GM12878 (cell line): ENCODE measurements at regions not wholly inside any gene's neighbourhood (a gene's known extent, or its start where the extent isn't known, plus 50 kb on each side); places are given as distances from the start of the nearest gene placed in this dataset.

Experiments used
- ATAC-seq: fragments of 200-7000 bp; cut with Tn5 transposase; 3 replicates; pipeline ENCODE4 v1.9.1; 2020; ENCODE audit warnings: mild to moderate bottlenecking, moderate library complexity
- BruUV-seq: library from RNA; stranded (reverse); fragments of 400-500 nt; replicated peaks from 2 replicates; lab custom pipeline; 2021; lab: Mats Ljungman, UMichigan
- CTCF ChIA-PET: fragments of 300-600 bp; sonication (Branson Sonifier 250); formaldehyde crosslinking; extraction: SDS; loops from one replicate; lab custom pipeline; 2021; ENCODE audit warnings: inconsistent platforms; lab: Yijun Ruan, JAX
- POLR2A ChIA-PET: fragments of 350-600 bp; formaldehyde crosslinking; extraction: SDS; loops from one replicate; lab custom pipeline; 2021; ENCODE audit warnings: inconsistent platforms; lab: Charles Lee
- RAD21 ChIA-PET: fragments of 300-600 bp; sonication (Branson Sonifier 250); formaldehyde crosslinking; loops from one replicate; lab custom pipeline; 2023; ENCODE audit warnings: antibody characterized with exemption; ENCODE audit not compliant: unreplicated experiment; lab: Charles Lee
- SMC1A ChIA-PET: fragments of 300-600 bp; sonication (Branson Sonifier 250); formaldehyde crosslinking; loops from one replicate; lab custom pipeline; 2023; ENCODE audit not compliant: unreplicated experiment, uncharacterized antibody; lab: Charles Lee
- DNase-seq: peaks from one replicate; pipeline ENCODE4 v3.0.0-alpha.2; 2011; ENCODE audit warnings: low read depth, low spot score
- FAIRE-seq: peaks from 3 replicates; lab custom pipeline; 2011; peaks lifted over from hg19 to GRCh38; lab: Jason Lieb, UNC
- H2AFZ ChIP-seq: 2 replicates; pipeline ENCODE4 v1.6.0; 2011; ENCODE audit warnings: low read depth, low read length, control low read depth; ENCODE audit not compliant: control insufficient read depth
- H3K27ac ChIP-seq: 2 replicates; pipeline ENCODE4 v1.5.1; 2011; ENCODE audit warnings: control low read depth; ENCODE audit not compliant: control insufficient read depth, insufficient read depth
- H3K27me3 ChIP-seq, 2 experiments: replicated peaks in 1 of 2; 2 replicates each; pipeline versions ENCODE4 v1.6.0 to v1.6.1; 2011; ENCODE audit warnings: low read length in 1 of 2; ENCODE audit not compliant: control insufficient read depth in 2 of 2, insufficient read depth in 2 of 2
- H3K36me3 ChIP-seq, 2 experiments: 2 replicates each; pipeline ENCODE4 v1.5.1; 2011; ENCODE audit warnings: low read length in 1 of 2; ENCODE audit not compliant: control insufficient read depth in 2 of 2, insufficient read depth in 2 of 2
- H3K4me1 ChIP-seq: 2 replicates; pipeline ENCODE4 v1.6.1; 2011; ENCODE audit warnings: mild to moderate bottlenecking, low read length, moderate library complexity, mixed read lengths; ENCODE audit not compliant: control insufficient read depth, insufficient read depth
- H3K4me2 ChIP-seq: 2 replicates; pipeline ENCODE4 v1.6.0; 2011; ENCODE audit warnings: control low read depth; ENCODE audit not compliant: control insufficient read depth, insufficient read depth
- H3K4me3 ChIP-seq: fragments of 200-600 bp; sonication (generic); 2 replicates; pipeline ENCODE4 v1.5.1; 2016
- H3K79me2 ChIP-seq: 2 replicates; pipeline ENCODE4 v1.6.0; 2011; ENCODE audit warnings: low read length; ENCODE audit not compliant: control insufficient read depth, insufficient read depth
- H3K9ac ChIP-seq: 2 replicates; pipeline ENCODE4 v1.8.0; 2011; ENCODE audit warnings: low read length, control low read depth, mixed read lengths; ENCODE audit not compliant: control insufficient read depth, insufficient read depth
- H3K9me3 ChIP-seq: replicated peaks from 3 replicates; pipeline ENCODE4 v1.5.1; 2011; ENCODE audit warnings: mild to moderate bottlenecking, low read length; ENCODE audit not compliant: control insufficient read depth, insufficient read depth
- H4K20me1 ChIP-seq: 2 replicates; pipeline ENCODE4 v1.6.0; 2011; ENCODE audit not compliant: control insufficient read depth, insufficient read depth
- CHD4 ChIP-seq: fragments of 200-600 bp; sonication (generic); IDR thresholded peaks from 2 replicates; pipeline ENCODE4 v1.6.1; 2016; ENCODE audit warnings: mild to moderate bottlenecking
- NRF1 ChIP-seq: conservative IDR thresholded peaks from 2 replicates; pipeline ENCODE4 v1.6.1; 2011; ENCODE audit warnings: mild to moderate bottlenecking, low read depth, low read length, improper control_type of control experiment
- PAX8 ChIP-seq: fragments of 450-650 bp; IDR thresholded peaks from 2 replicates; pipeline ENCODE4 v1.6.1; 2017; ENCODE audit warnings: mild to moderate bottlenecking, moderate library complexity
- POU2F2 ChIP-seq: IDR thresholded peaks from 3 replicates; pipeline ENCODE4 v1.6.1; 2011; ENCODE audit warnings: low read depth, mild to moderate bottlenecking, low read length, borderline replicate concordance
- RFX5 ChIP-seq: IDR thresholded peaks from 2 replicates; pipeline ENCODE4 v1.6.1; 2011; ENCODE audit warnings: low read depth, low read length, improper control_type of control experiment
- WGBS: methylation state at CpG from one replicate; pipeline ENCODE4 v1.1.6; 2016; ENCODE audit warnings: low lambda C conversion rate; ENCODE audit not compliant: insufficient replicate concordance, insufficient coverage; ENCODE audit errors: missing lambda C conversion rate; 5-methylcytosine and 5-hydroxymethylcytosine counted together
- in situ Hi-C: fragments of 300-500 bp; cut with MboI; formaldehyde crosslinking; loops from 9 replicates; pipeline ENCODE4 v1.14.3; 2018; ENCODE audit warnings: mixed read lengths
- intact Hi-C: fragments of 100-400 bp; cut with micrococcal nuclease; formaldehyde crosslinking; loops from one replicate; pipeline ENCODE4 v1.14.2; 2022; ENCODE audit not compliant: unreplicated experiment
- TF ChIP-seq, protein P1 (sequence below): fragments of 450-650 bp; IDR thresholded peaks from 2 replicates; pipeline ENCODE4 v1.6.1; 2016; ENCODE audit warnings: mild to moderate bottlenecking
- TF ChIP-seq, protein P2 (sequence below): fragments of 450-650 bp; IDR thresholded peaks from 2 replicates; pipeline ENCODE4 v1.6.1; 2017; ENCODE audit warnings: mild to moderate bottlenecking, moderate library complexity
- TF ChIP-seq, protein P3 (sequence below): IDR thresholded peaks from 2 replicates; pipeline ENCODE4 v1.6.1; 2011; ENCODE audit warnings: borderline replicate concordance, low read depth, mild to moderate bottlenecking, moderate library complexity, low read length; ENCODE audit not compliant: insufficient read depth, poor library complexity, severe bottlenecking

DNA sequence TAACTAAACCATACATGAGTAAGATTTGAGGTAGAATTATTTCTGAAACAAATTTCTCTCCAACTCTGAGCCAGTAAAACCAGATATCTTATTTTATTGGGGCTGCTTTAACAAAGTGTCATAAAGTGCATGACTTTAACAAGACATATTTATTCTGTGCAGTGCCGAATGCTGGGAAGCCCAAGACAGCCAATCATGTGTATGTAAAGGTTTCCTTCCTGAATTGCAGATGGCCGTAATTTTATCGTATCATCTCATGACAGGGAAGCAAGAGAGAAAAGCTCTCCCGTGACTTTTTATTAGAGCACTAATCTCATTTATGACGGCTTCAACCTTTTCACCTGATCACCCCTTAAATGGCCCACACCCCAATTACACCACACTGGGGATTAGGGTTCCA lies 777.9 kb downstream of the TMEM121 start:
- Histone ChIP-seq H3K79me2 (no peaks in the 10 kb centered on the region), H3K9ac (no peak overlapping the region), H2AFZ (no peak overlapping the region), H3K9me3 (no peaks in the 10 kb centered on the region), H3K27ac (no peak overlapping the region), H3K27me3 (peaks cover 0 to 5% of the 10 kb centered on the region in 2 experiments; a peak in 1 of 4 replicates), H3K36me3 (no peaks in the 10 kb centered on the region), H4K20me1 (no peaks in the 10 kb centered on the region), H3K4me2 (no peak overlapping the region), H3K4me3 (no peak overlapping the region), H3K4me1 (peaks cover under 1% of the 10 kb centered on the region; the same call in 1 of the 2 replicates)
- BruUV-seq = no TSS peak
- POLR2A ChIA-PET = no interaction called here
- FAIRE-seq (no peak), DNase-seq (no peak), ATAC-seq (no peak)
- CTCF ChIA-PET = interaction anchor here (1.0 to 9.7 kb wide), 3 partner anchors 10 to 70 kb away, joined by 3 to 274 read pairs (median 4); no protein-coding TSS in a partner anchor
- 9% methylated on average over 5 of the region's 5 CpGs for WGBS
- RAD21 ChIA-PET = no interaction called here
- intact Hi-C loops = loop anchor here (10.0 kb wide), 1 partner anchor 749 kb away; no protein-coding TSS in a partner anchor
- TF ChIP-seq NRF1 = no peak
- TF ChIP-seq, all 136 proteins: peak for 0
- SMC1A ChIA-PET = no interaction called here
- in situ Hi-C loops = loop anchor here (10.0 kb wide), 1 partner anchor 629 kb away; no protein-coding TSS in a partner anchor

DNA sequence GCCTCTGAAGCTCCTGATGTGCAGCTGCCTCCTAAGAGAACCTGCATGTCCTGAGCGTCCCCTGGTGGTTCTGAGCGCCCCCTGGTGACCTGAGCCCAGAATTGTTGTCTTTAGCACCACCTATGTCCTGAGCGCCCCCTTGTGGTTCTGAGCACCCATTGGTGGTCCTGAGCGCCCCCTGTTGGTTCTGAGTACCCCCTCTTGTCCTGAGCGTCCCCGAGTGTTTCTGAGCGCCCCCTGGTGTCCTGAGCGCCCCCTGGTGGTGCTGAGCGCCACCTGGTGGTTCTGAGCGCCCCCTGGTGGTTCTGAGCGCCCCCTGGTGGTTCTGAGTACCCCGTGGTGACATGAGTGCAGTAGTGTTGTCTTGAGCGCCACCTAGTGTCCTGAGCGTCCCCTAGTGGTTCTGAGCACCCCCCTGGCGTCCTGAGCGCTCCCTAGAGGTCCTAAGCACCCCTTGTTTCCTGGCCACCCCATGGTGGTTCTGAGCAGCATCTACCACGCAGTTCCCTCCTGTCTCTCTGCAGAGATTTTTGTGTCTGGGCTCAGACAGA lies 782.5 kb downstream of the TMEM121 start:
- DNase-seq (peak; percentile 83), FAIRE-seq (peak; percentile 97), ATAC-seq (peak; percentile 99)
- no peak overlapping the region for H3K27ac ChIP-seq
- H2AFZ ChIP-seq = no peak overlapping the region; the same call in 1 of the 2 replicates
- intact Hi-C loops (loop anchor here (1.0 to 10.0 kb wide), 4 partner anchors 37 to 754 kb away; no protein-coding TSS in a partner anchor), in situ Hi-C loops (loop anchor here (10.0 kb wide), 1 partner anchor 634 kb away; no protein-coding TSS in a partner anchor)
- BruUV-seq = no TSS peak
- RAD21 ChIA-PET = interaction anchor here (0.7 to 2.4 kb wide), 14 partner anchors 9 to 632 kb away, joined by 3 to 21 read pairs (median 4); no protein-coding TSS in a partner anchor
- H3K4me3 ChIP-seq = no peak overlapping the region
- 0% methylated on average over 17 of the region's 17 CpGs for WGBS
- SMC1A ChIA-PET = interaction anchor here (0.6 to 3.6 kb wide), 15 partner anchors 13 to 599 kb away, joined by 3 to 34 read pairs (median 4); no protein-coding TSS in a partner anchor
- no peaks in the 10 kb centered on the region for H3K9me3 ChIP-seq
- no peaks in the 10 kb centered on the region for H3K36me3 ChIP-seq
- no peaks in the 10 kb centered on the region for H4K20me1 ChIP-seq
- H3K4me2 ChIP-seq = no peak overlapping the region
- no peak overlapping the region for H3K9ac ChIP-seq
- H3K4me1 ChIP-seq = peaks cover 6% of the 10 kb centered on the region
- POLR2A ChIA-PET = no interaction called here
- H3K79me2 ChIP-seq = no peaks in the 10 kb centered on the region
- no peaks in the 10 kb centered on the region for H3K27me3 ChIP-seq
- CTCF ChIA-PET = interaction anchor here (0.6 to 9.7 kb wide), 45 partner anchors 10 to 817 kb away, joined by 3 to 274 read pairs (median 4); no protein-coding TSS in a partner anchor
- TF ChIP-seq POU2F2 (peak; percentile 83; the same call in 2 of the 3 replicates), CHD4 (no peak), RFX5 (no peak), PAX8 (no peak)
- TF ChIP-seq, protein P1, sequence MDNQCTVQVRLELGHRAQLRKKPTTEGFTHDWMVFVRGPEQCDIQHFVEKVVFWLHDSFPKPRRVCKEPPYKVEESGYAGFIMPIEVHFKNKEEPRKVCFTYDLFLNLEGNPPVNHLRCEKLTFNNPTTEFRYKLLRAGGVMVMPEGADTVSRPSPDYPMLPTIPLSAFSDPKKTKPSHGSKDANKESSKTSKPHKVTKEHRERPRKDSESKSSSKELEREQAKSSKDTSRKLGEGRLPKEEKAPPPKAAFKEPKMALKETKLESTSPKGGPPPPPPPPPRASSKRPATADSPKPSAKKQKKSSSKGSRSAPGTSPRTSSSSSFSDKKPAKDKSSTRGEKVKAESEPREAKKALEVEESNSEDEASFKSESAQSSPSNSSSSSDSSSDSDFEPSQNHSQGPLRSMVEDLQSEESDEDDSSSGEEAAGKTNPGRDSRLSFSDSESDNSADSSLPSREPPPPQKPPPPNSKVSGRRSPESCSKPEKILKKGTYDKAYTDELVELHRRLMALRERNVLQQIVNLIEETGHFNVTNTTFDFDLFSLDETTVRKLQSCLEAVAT = peak; percentile 75
- TF ChIP-seq, protein P2, sequence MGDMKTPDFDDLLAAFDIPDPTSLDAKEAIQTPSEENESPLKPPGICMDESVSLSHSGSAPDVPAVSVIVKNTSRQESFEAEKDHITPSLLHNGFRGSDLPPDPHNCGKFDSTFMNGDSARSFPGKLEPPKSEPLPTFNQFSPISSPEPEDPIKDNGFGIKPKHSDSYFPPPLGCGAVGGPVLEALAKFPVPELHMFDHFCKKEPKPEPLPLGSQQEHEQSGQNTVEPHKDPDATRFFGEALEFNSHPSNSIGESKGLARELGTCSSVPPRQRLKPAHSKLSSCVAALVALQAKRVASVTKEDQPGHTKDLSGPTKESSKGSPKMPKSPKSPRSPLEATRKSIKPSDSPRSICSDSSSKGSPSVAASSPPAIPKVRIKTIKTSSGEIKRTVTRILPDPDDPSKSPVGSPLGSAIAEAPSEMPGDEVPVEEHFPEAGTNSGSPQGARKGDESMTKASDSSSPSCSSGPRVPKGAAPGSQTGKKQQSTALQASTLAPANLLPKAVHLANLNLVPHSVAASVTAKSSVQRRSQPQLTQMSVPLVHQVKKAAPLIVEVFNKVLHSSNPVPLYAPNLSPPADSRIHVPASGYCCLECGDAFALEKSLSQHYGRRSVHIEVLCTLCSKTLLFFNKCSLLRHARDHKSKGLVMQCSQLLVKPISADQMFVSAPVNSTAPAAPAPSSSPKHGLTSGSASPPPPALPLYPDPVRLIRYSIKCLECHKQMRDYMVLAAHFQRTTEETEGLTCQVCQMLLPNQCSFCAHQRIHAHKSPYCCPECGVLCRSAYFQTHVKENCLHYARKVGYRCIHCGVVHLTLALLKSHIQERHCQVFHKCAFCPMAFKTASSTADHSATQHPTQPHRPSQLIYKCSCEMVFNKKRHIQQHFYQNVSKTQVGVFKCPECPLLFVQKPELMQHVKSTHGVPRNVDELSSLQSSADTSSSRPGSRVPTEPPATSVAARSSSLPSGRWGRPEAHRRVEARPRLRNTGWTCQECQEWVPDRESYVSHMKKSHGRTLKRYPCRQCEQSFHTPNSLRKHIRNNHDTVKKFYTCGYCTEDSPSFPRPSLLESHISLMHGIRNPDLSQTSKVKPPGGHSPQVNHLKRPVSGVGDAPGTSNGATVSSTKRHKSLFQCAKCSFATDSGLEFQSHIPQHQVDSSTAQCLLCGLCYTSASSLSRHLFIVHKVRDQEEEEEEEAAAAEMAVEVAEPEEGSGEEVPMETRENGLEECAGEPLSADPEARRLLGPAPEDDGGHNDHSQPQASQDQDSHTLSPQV = peak; percentile 99
- TF ChIP-seq, protein P3, sequence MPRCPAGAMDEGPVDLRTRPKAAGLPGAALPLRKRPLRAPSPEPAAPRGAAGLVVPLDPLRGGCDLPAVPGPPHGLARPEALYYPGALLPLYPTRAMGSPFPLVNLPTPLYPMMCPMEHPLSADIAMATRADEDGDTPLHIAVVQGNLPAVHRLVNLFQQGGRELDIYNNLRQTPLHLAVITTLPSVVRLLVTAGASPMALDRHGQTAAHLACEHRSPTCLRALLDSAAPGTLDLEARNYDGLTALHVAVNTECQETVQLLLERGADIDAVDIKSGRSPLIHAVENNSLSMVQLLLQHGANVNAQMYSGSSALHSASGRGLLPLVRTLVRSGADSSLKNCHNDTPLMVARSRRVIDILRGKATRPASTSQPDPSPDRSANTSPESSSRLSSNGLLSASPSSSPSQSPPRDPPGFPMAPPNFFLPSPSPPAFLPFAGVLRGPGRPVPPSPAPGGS = no peak
